Activated T-cell treated with anti-CD3 and anti-CD28 coated beads for 24 hours (primary cell): ENCODE measurements at regions not wholly inside any gene's neighbourhood (a gene's known extent, or its start where the extent isn't known, plus 50 kb on each side); places are given as distances from the start of the nearest gene placed in this dataset.

ENCODE experiments used
- DNase-seq: peaks from one replicate; pipeline ENCODE4 v3.0.0-alpha.2; 2020; ENCODE audit warnings: low read depth

GRCh38 chr16:26189536-26189935 lies 497.8 kb downstream of the HS3ST4 start:
- DNase-seq: no peak

GRCh38 chr16:26194526-26194925 lies 502.8 kb downstream of the HS3ST4 start:
- DNase-seq: no peak

- no peak for DNase-seq
Measured at GRCh38 chr16:26195225-26195624, 503.5 kb downstream of the HS3ST4 start.

- no peak for DNase-seq
Measured at GRCh38 chr16:26196310-26196709, 504.6 kb downstream of the HS3ST4 start.

- DNase-seq: no peak
Measured at GRCh38 chr16:26196802-26197201, 505.0 kb downstream of the HS3ST4 start.

- no peak for DNase-seq
Measured at GRCh38 chr16:26197707-26198106, 505.9 kb downstream of the HS3ST4 start.

- no peak for DNase-seq
Measured at GRCh38 chr16:26198221-26198620, 506.5 kb downstream of the HS3ST4 start.

- DNase-seq: no peak
Measured at GRCh38 chr16:26204138-26204537, 512.4 kb downstream of the HS3ST4 start.

GRCh38 chr16:26211542-26211941 lies 519.8 kb downstream of the HS3ST4 start:
- DNase-seq: no peak

GRCh38 chr16:26212599-26212998 lies 520.8 kb downstream of the HS3ST4 start:
- no peak for DNase-seq

- no peak for DNase-seq
Measured at GRCh38 chr16:26214581-26215174, 522.9 kb downstream of the HS3ST4 start.

GRCh38 chr16:26220894-26221293 lies 529.1 kb downstream of the HS3ST4 start:
- no peak for DNase-seq

- DNase-seq: no peak
Measured at GRCh38 chr16:26231647-26232046, 539.9 kb downstream of the HS3ST4 start.

GRCh38 chr16:26240807-26241206 lies 549.0 kb downstream of the HS3ST4 start:
- DNase-seq: no peak

GRCh38 chr16:26247063-26247462 lies 555.3 kb downstream of the HS3ST4 start:
- no peak for DNase-seq

- no peak for DNase-seq
Measured at GRCh38 chr16:26252598-26252997, 560.8 kb downstream of the HS3ST4 start.

GRCh38 chr16:26261621-26262020 lies 569.9 kb downstream of the HS3ST4 start:
- no peak for DNase-seq

- DNase-seq: no peak
Measured at GRCh38 chr16:26263406-26263805, 571.6 kb downstream of the HS3ST4 start.

GRCh38 chr16:26267641-26268040 lies 575.9 kb downstream of the HS3ST4 start:
- DNase-seq: no peak

GRCh38 chr16:26269673-26270072 lies 577.9 kb downstream of the HS3ST4 start:
- DNase-seq: no peak

GRCh38 chr16:26273607-26274006 lies 581.8 kb downstream of the HS3ST4 start:
- no peak for DNase-seq

GRCh38 chr16:26275021-26275590 lies 583.3 kb downstream of the HS3ST4 start:
- no peak for DNase-seq

- DNase-seq: no peak
Measured at GRCh38 chr16:26276289-26276688, 584.5 kb downstream of the HS3ST4 start.

- no peak for DNase-seq
Measured at GRCh38 chr16:26281381-26282110, 589.8 kb downstream of the HS3ST4 start.
